ENCODE measurements at regions not wholly inside any gene's neighbourhood (a gene's known extent, or its start where the extent isn't known, plus 50 kb on each side); places are given as distances from the start of the nearest gene placed in this dataset.

DNA sequence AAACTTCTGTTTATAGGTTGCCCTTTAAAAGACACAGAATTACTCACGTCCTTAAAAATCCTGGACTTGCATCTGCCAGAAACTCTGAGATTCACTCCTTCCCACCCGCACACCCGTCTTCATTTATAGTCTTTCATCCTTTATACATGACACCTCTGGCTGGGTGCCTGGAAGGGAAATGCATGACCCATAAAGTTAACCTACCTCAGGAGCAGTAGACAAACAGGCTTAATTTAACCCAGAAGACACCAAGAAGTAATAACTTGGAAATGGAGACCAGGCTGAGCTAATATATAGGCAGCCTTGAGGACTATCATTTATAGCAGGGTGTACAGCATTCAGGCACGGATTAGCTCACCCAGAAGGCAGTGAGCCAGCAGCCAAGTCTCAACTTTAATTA lies 429.0 kb upstream of the NRSN1 start:
- Histone ChIP-seq H2BK12ac (ENCODE audit: low read length in 2 of 2) (no peak overlapping the region), H3K36me3 (ENCODE audit: control insufficient read depth in 1 of 2, insufficient read depth in 2 of 2, low read depth in 1 of 2, low read length in 2 of 2) (no peaks in the 10 kb centered on the region)
- WGBS, result 78% methylated on average over 4 of the region's 4 CpGs

DNA sequence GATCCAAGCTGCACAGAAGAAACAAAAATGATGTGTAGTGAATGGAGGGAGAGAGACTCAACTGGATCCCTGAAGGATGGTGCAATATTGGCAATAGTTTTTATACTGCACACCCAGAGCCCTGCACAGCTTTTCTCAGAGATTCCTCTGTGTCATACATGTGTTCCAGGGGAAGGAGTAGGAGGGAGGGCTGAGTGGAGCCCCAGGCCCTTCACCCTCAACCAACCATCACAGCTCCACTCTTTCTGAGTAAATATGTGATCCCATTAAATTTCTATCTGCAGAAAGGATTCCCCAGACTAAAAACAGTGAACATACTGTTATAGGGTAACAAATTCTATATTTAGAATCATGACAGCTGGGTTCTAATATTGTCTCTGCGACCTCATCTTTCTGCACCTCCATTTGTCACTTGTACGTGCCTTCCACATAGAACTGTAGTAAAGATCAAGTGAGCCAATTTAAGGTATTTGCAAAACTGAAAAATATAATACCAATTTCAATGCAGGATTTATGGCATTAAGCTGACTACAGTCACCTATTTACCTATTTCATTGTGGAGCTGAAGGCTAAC lies 421.4 kb upstream of the NRSN1 start:
- no peak overlapping the region for H3K23ac ChIP-seq (ENCODE audit: low read length in 2 of 2)
- H3K4me1 ChIP-seq (ENCODE audit: control insufficient read depth, insufficient read depth, low read depth, low read length), result no peaks in the 10 kb centered on the region
- peaks cover 5% of the 10 kb centered on the region for H3K9me3 ChIP-seq (ENCODE audit: control insufficient read depth, low read length)
- H4K8ac ChIP-seq (ENCODE audit: low read length), result no peak overlapping the region
- H2AFZ ChIP-seq (ENCODE audit: low read depth, low read length), result no peak overlapping the region
- H3K36me3 ChIP-seq (ENCODE audit: control insufficient read depth in 1 of 2, insufficient read depth in 2 of 2, low read depth in 1 of 2, low read length in 2 of 2), result no peaks in the 10 kb centered on the region
- no peak overlapping the region for H3K4me2 ChIP-seq (ENCODE audit: low read length, poor library complexity, severe bottlenecking)
- H2BK15ac ChIP-seq (ENCODE audit: low read depth, poor library complexity, severe bottlenecking), result no peak overlapping the region
- no peak overlapping the region for H3K14ac ChIP-seq (ENCODE audit: low read length in 2 of 2)
- no peak overlapping the region for H3K4ac ChIP-seq (ENCODE audit: low read depth in 1 of 2, low read length in 2 of 2)
- no peak overlapping the region for H3K27ac ChIP-seq (ENCODE audit: low read length, poor library complexity, severe bottlenecking)
- H3K4me3 ChIP-seq (ENCODE audit: insufficient read depth in 1 of 2, low read depth in 1 of 2, low read length in 2 of 2), result no peak overlapping the region
- H2BK12ac ChIP-seq (ENCODE audit: low read length in 2 of 2), result no peak overlapping the region
- no peak overlapping the region for H2BK120ac ChIP-seq (ENCODE audit: low read depth, low read length)
- H3K9ac ChIP-seq (ENCODE audit: low read length), result no peak overlapping the region
- H3K79me1 ChIP-seq (replicated peaks; ENCODE audit: low read length, poor library complexity, severe bottlenecking), result no peaks in the 10 kb centered on the region
- no peak overlapping the region for H4K91ac ChIP-seq (ENCODE audit: low read length)
- no peak overlapping the region for H3K18ac ChIP-seq (ENCODE audit: low read depth in 1 of 2, low read length in 2 of 2)
- H2AK5ac ChIP-seq (ENCODE audit: low read length, severe bottlenecking), result no peak overlapping the region
- no peak overlapping the region for H2BK5ac ChIP-seq (ENCODE audit: low read depth, low read length, poor library complexity, severe bottlenecking)
- DNase-seq, result no peak
- no CpG with 5 or more reads among the region's 2 CpGs for WGBS
- no peaks in the 10 kb centered on the region for H3K27me3 ChIP-seq (ENCODE audit: control insufficient read depth in 1 of 2, insufficient read depth in 1 of 2, low read length in 2 of 2)

More for the DNA sequence above, 429.0 kb upstream of the NRSN1 start:
- Histone ChIP-seq H3K9ac (ENCODE audit: low read length) (no peak overlapping the region), H2BK5ac (ENCODE audit: low read depth, low read length, poor library complexity, severe bottlenecking) (no peak overlapping the region), H3K27ac (ENCODE audit: low read length, poor library complexity, severe bottlenecking) (no peak overlapping the region), H4K91ac (ENCODE audit: low read length) (no peak overlapping the region), H3K4me2 (ENCODE audit: low read length, poor library complexity, severe bottlenecking) (no peak overlapping the region), H2BK15ac (ENCODE audit: low read depth, poor library complexity, severe bottlenecking) (no peak overlapping the region), H2AFZ (ENCODE audit: low read depth, low read length) (no peak overlapping the region), H3K79me1 (replicated peaks; ENCODE audit: low read length, poor library complexity, severe bottlenecking) (no peaks in the 10 kb centered on the region), H3K9me3 (ENCODE audit: control insufficient read depth, low read length) (peaks cover 7% of the 10 kb centered on the region), H3K4me3 (ENCODE audit: insufficient read depth in 1 of 2, low read depth in 1 of 2, low read length in 2 of 2) (no peak overlapping the region), H3K23ac (ENCODE audit: low read length in 2 of 2) (no peak overlapping the region), H2BK120ac (ENCODE audit: low read depth, low read length) (no peak overlapping the region), H3K27me3 (ENCODE audit: control insufficient read depth in 1 of 2, insufficient read depth in 1 of 2, low read length in 2 of 2) (no peaks in the 10 kb centered on the region), H3K4ac (ENCODE audit: low read depth in 1 of 2, low read length in 2 of 2) (no peak overlapping the region), H3K18ac (ENCODE audit: low read depth in 1 of 2, low read length in 2 of 2) (no peak overlapping the region), H3K4me1 (ENCODE audit: control insufficient read depth, insufficient read depth, low read depth, low read length) (no peaks in the 10 kb centered on the region), H2AK5ac (ENCODE audit: low read length, severe bottlenecking) (no peak overlapping the region), H4K8ac (ENCODE audit: low read length) (no peak overlapping the region), H3K14ac (ENCODE audit: low read length in 2 of 2) (no peak overlapping the region)
- no peak for DNase-seq

DNA sequence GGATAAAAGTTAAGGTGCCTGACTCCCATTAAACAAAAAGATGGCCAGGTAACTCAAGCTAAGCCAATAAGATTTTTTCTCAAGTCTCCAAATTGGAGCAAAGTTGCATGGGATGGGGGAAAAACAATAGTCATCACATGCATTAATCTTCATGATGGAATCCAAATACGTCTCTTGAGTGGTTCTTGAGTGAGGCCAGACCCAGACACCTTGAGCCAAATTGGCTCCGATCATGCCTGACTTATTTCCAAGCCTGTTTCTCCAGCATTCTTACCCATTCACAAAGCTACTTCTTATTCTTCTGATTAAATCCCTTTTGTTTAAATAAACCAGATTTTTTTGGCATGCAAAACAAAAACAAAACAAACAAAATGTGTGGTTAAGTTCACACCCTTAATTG lies 420.3 kb upstream of the NRSN1 start:
- Histone ChIP-seq H2BK120ac (ENCODE audit: low read depth, low read length) (no peak overlapping the region), H2AFZ (ENCODE audit: low read depth, low read length) (no peak overlapping the region), H3K4me2 (ENCODE audit: low read length, poor library complexity, severe bottlenecking) (no peak overlapping the region), H3K27me3 (ENCODE audit: control insufficient read depth in 1 of 2, insufficient read depth in 1 of 2, low read length in 2 of 2) (no peaks in the 10 kb centered on the region), H3K18ac (ENCODE audit: low read depth in 1 of 2, low read length in 2 of 2) (no peak overlapping the region), H3K36me3 (ENCODE audit: control insufficient read depth in 1 of 2, insufficient read depth in 2 of 2, low read depth in 1 of 2, low read length in 2 of 2) (no peaks in the 10 kb centered on the region), H4K91ac (ENCODE audit: low read length) (no peak overlapping the region), H3K4me1 (ENCODE audit: control insufficient read depth, insufficient read depth, low read depth, low read length) (no peaks in the 10 kb centered on the region), H2BK5ac (ENCODE audit: low read depth, low read length, poor library complexity, severe bottlenecking) (no peak overlapping the region), H3K79me1 (replicated peaks; ENCODE audit: low read length, poor library complexity, severe bottlenecking) (no peaks in the 10 kb centered on the region), H3K27ac (ENCODE audit: low read length, poor library complexity, severe bottlenecking) (no peak overlapping the region), H3K9ac (ENCODE audit: low read length) (no peak overlapping the region), H3K4ac (ENCODE audit: low read depth in 1 of 2, low read length in 2 of 2) (no peak overlapping the region), H2BK15ac (ENCODE audit: low read depth, poor library complexity, severe bottlenecking) (no peak overlapping the region), H3K4me3 (ENCODE audit: insufficient read depth in 1 of 2, low read depth in 1 of 2, low read length in 2 of 2) (no peak overlapping the region), H3K9me3 (ENCODE audit: control insufficient read depth, low read length) (peaks cover 5% of the 10 kb centered on the region), H2BK12ac (ENCODE audit: low read length in 2 of 2) (no peak overlapping the region), H2AK5ac (ENCODE audit: low read length, severe bottlenecking) (no peak overlapping the region), H4K8ac (ENCODE audit: low read length) (no peak overlapping the region), H3K23ac (ENCODE audit: low read length in 2 of 2) (no peak overlapping the region), H3K14ac (ENCODE audit: low read length in 2 of 2) (no peak overlapping the region)
- 87% methylated on average over 2 of the region's 2 CpGs for WGBS
- DNase-seq, result no peak

DNA sequence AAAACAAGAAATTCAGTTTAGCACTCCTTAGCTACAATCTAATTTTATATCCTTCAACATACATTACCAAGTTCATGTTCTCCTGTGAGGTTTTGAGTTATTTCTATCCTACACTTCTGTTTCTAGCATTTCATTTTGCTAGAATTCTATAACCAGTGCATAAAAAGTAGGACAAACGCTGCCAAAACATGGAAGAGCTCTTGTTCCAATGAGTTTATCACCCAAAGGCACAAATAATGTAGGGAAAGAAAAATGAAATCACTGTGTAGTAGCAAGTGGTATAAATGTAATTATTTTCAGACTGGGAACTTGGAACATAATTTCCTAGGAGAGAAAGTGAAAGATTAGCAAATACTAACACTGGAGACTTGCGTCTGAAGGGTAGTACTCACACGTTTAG lies 413.3 kb upstream of the NRSN1 start:
- Histone ChIP-seq H3K4me2 (ENCODE audit: low read length, poor library complexity, severe bottlenecking) (no peak overlapping the region), H3K18ac (ENCODE audit: low read depth in 1 of 2, low read length in 2 of 2) (no peak overlapping the region), H3K4me3 (ENCODE audit: insufficient read depth in 1 of 2, low read depth in 1 of 2, low read length in 2 of 2) (no peak overlapping the region), H2BK12ac (ENCODE audit: low read length in 2 of 2) (no peak overlapping the region), H3K4ac (ENCODE audit: low read depth in 1 of 2, low read length in 2 of 2) (no peak overlapping the region), H3K14ac (ENCODE audit: low read length in 2 of 2) (no peak overlapping the region), H2BK15ac (ENCODE audit: low read depth, poor library complexity, severe bottlenecking) (no peak overlapping the region), H3K9ac (ENCODE audit: low read length) (no peak overlapping the region), H3K23ac (ENCODE audit: low read length in 2 of 2) (no peak overlapping the region), H4K91ac (ENCODE audit: low read length) (no peak overlapping the region), H3K9me3 (ENCODE audit: control insufficient read depth, low read length) (peaks cover under 1% of the 10 kb centered on the region), H2AFZ (ENCODE audit: low read depth, low read length) (no peak overlapping the region), H4K8ac (ENCODE audit: low read length) (no peak overlapping the region), H3K36me3 (ENCODE audit: control insufficient read depth in 1 of 2, insufficient read depth in 2 of 2, low read depth in 1 of 2, low read length in 2 of 2) (no peaks in the 10 kb centered on the region), H2BK120ac (ENCODE audit: low read depth, low read length) (no peak overlapping the region), H3K27ac (ENCODE audit: low read length, poor library complexity, severe bottlenecking) (no peak overlapping the region), H3K79me1 (replicated peaks; ENCODE audit: low read length, poor library complexity, severe bottlenecking) (no peaks in the 10 kb centered on the region), H2BK5ac (ENCODE audit: low read depth, low read length, poor library complexity, severe bottlenecking) (no peak overlapping the region), H3K4me1 (ENCODE audit: control insufficient read depth, insufficient read depth, low read depth, low read length) (no peaks in the 10 kb centered on the region), H2AK5ac (ENCODE audit: low read length, severe bottlenecking) (no peak overlapping the region), H3K27me3 (ENCODE audit: control insufficient read depth in 1 of 2, insufficient read depth in 1 of 2, low read length in 2 of 2) (no peaks in the 10 kb centered on the region)
- WGBS, result 79% methylated on average over 3 of the region's 3 CpGs
- no peak for DNase-seq
